Fibroblast of skin of abdomen (primary cell): ENCODE measurements at regions not wholly inside any gene's neighbourhood (a gene's known extent, or its start where the extent isn't known, plus 50 kb on each side); places are given as distances from the start of the nearest gene placed in this dataset.

Source experiments
- DNase-seq: peaks from one replicate; pipeline ENCODE4 v3.0.0-alpha.2; 2013

DNA sequence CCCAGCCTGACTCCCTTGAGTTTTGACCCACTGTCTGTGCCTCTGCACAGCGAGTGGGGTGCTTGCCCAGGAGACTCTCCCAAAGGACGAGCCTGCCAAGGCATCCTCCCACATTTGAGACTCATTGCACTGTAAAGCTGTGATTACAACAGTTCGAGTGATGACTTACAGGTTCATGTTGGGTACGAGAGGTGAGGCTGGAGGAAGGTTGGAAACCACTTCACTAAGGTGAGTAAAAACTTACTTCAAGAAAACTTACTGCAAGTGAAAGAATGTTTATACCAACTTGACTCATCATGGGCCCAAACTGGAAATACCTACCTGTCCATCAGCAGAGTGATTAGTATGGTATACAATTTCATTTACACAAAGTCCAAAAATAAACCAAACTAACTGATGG is 360.1 kb upstream of the CDH11 start:
- DNase-seq, result no peak

DNA sequence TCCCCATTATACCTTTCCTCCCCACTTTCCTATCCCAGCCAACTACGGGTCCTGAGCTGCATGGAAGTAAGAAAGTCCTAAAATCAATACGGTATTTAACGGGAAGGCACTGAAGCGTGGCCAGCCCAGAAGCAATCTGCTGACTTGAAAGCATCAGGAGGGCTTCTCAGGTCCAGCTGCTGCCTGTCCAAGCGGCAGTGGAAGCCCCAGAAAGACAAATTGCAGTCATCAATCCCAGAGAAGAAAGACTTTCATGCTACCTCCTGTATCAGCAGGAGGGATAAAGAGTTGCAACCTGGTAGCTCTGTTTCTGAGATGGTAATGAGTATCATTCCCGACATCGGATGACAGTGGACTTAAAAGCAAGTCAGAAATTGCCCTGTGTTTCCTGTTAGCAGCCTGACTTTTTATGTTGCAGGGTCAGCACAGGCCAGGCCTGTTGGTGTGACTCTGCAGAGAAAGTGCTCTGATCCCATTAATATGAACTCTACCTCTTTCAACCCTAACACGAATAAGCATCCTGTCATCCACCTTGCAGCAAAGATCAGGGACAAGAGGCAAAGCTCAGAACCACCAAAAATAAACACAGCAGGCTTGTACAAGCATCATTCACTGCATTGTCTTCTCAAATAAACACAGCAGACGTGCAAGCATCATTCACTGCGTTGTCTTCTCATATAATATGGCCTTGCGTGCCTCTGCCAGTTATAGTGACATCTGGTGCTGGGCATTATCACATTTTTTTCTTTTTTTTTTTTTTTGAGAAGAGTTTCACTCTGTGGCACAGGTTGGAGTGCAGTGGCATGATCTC is 358.6 kb upstream of the CDH11 start:
- no peak for DNase-seq

DNA sequence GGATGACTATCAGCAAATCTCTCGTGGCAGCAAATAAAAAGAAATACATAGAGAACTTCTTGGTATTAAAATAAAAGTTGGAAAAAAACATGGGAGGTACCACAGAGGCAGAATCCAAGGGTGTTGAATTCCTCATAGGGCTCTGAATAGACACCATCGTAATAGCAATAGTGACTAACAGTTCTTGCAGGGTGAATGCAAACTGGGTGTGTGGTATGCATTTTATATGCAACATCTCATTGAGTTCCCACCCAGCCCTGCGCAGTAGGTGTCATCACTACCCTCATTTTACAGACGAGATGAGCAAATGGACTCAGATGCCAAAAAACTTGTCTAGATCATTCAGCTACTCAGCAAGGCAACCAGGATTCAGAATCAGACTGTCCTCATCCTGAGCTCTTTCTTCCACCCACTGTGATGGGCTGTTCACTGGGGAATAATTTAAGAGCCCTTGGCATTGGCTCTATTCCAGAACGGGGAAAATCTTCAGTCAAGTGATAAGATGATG is 354.6 kb upstream of the CDH11 start:
- no peak for DNase-seq

DNA sequence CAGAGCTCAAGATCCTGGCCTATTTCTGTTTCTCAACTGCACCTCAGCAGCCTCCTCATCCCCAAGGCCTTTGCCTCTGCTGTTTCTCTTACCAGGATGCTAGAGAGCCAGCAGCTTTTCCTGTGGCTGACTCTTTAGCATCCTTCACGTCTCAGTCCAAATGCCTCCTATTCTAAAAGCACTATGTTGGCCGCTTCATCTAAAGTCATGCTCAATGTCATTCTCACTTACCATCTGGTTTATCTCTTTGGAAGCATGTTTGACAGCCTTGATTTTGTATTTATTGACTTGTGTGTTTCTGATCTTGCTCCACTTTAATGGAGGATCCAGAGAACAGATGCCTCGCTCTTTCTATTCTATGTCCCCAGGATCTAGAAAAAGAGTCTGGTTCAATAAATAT is 351.8 kb upstream of the CDH11 start:
- DNase-seq, result no peak

DNA sequence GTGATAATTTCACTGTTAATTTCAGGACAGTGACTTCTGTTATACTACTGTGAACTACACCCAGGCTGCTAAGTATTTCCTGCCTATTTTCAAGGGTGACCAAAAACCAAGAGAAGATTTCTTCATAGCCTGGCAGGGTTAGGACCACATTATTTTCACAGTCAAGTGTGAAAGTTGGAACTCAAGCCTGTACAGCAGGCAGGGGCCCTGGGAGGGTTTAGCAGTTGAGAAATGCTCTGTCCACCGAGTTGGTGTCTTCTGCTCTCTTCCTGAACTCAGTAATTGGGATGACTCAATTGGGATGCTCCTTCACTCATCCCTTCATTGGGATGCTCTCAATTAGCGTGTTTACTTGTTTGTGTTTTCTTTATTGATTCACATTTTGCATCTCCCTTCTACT is 347.3 kb upstream of the CDH11 start:
- DNase-seq, result no peak

DNA sequence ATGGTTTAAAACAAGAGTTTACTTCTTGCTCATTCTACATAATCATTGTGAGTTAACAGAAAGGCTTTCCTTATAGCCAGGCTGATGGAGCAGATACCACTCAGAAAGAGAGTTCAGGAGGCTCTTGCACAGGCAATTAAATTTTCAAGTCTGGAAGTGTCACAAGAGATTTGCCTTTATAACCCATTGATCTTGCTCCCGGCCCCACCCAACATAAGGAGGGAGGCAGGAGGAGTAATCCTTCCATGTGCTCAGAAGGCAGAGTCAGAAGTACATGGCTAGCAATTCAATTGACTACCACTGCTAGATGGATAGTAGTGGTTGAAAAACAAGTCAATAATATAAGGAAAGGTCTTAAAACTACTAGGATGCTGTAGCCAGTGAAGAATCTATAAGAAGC is 346.3 kb upstream of the CDH11 start:
- no peak for DNase-seq

DNA sequence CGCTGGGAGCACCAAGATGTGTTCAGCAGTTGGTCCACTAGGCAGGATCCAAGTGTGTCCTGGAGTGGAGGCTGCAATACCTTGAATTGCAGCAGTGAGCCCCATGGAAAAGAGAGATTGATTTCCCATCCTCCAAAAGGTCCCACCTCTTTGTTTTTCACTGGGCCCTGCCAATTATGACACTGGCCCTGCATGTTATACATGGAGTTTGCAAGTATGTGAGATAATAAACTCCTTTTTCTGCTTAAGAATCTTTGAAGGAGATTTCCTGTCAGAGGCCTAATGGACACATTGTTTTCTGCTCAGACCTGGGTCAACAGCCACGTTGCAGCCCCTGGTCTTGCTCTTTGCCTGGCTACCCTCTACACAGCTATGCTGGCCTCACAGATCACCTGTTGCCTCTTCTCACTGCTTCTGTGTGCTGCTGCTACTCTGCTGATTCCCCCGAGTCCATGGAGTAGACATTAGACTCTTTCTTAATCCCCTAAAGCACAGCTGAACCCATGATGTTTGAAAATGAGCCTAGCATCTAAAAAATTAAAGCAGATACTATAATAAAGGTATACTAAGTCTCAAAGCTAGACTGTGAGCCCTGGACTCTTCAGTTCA is 341.9 kb upstream of the CDH11 start:
- no peak for DNase-seq

DNA sequence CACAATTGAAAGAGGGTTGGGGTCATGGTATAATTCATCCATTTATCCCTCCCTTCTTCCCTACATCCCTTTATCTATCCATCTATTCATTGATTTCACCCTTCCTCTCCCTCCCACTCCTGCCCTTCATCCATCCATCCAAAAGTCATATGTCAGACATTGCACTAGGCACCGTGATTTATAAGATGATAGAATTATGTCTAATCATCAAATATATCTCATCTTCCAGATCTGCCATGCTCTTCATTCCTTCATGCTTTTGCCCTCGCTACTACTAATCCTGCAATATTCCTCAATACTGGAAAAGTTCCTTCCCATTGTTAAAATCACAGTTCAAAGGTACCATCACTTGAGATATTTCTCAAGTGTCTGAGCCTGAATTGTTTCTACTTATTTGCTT is 335.2 kb upstream of the CDH11 start:
- DNase-seq, result no peak

DNA sequence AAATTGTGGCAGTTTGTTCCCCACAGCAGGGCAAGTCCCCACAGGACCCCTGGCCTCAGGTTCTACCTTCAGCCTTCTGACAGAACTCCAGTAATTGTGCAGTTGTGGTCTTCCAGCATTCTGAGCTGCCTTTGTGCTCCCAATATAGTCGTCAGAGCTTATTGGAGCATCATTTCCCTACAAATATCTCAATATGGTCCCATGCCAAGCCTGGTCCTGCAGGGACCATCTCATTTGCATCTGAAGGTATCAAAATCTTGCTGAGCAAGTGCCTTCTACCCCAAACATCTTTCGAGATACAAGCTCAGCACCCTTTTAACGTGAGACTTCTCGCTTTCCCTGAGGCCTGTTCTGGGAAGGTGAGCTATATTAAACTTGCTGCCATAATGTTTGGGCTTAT is 333.9 kb upstream of the CDH11 start:
- DNase-seq, result no peak

DNA sequence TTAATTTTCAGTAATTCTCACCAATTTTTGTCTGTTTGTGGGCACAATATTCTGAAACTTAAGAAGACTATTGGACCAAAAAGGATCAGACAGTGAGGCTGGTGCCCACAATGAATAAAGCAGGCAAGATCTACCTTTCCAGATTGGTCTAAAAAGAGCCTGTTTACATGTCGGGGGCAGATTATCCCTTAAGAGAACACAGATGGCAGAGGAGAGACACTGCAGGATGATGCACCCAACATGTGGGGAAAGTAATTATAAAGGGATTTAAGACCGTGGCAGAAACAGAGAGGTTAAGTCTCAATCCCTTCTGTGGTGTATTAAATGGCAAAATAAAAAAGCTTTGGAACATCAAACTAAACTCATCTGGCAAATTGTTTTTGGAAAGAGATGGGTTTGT is 331.8 kb upstream of the CDH11 start:
- DNase-seq, result no peak

DNA sequence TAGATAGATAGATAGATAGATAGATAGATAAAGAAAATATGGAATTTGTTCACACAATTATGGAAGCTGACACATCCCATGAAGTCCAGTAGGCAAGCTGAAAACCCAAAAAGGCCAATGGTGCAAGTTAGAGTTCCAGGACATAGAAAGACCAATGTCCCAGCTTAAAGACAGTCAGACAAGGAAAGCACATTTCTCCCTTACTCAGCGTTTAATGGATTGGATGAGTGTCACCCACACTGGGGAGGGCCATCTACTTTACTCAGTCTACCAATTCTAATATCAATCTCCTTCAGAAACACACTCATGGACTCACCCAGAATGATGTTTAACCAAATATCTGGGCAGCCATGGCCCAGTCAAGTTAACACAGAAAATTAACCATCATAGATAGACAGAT is 327.7 kb upstream of the CDH11 start:
- DNase-seq, result no peak

DNA sequence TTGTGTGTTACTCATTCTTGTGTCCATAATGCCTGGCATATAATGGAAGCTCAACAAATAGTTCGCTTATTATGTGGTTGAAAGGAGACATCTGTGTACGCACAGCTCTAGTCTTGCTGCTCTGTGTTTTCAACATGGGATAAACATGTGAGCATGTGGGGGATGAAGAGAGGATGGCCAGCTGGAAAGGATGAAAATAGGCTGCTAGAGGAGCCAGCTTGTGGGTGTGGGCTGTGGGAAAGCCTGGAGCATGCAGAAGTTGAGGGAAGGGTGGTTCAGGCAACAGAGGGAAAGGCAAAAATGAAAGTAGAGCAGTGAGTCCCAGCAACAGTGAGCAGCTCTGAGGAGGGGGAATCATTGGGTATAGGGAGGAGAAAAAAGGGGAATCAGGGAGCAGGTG is 324.6 kb upstream of the CDH11 start:
- no peak for DNase-seq

DNA sequence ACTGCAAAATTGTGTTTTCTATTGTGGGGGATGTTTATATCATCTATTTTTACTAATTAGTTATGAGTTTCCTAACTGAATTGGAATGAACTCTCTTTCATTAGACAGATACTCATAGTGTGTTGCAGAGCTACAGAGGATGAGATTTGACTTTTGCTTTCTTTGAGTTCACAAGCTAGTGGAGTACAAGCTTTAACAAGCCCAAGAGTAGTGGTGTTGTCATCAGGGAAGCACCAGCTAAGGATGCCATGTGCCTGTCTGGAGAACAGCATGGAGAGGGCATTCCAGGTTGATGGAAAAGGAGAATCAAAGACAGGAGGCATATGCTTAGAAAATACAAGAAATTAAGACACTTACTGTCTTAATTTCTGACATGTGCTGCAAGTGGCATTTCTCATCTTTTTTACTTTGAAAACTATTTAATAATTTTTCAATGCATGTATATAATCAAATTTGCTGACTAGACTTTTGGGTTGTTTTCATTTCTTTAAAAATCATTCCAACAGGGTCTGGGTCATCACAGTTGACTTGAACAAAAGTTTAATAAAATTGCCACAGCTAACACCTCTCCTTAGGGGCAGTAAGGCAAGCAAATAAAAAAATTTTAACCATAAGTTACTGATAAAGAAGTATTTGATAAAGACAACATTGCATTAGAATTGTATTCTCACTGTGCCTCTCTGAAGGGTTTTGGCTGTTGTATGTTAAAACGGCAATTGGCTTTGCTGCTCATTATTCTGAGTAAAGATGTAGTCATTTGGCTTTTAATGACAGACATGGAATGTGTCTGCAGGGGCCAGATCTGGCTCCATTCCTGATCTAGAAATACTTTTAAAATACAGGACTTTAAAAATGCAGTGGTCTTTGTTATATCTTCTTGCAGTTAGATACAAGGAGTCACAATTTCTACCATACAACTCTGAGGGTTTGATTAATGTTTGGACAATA is 323.7 kb upstream of the CDH11 start:
- peak; percentile 64 for DNase-seq

DNA sequence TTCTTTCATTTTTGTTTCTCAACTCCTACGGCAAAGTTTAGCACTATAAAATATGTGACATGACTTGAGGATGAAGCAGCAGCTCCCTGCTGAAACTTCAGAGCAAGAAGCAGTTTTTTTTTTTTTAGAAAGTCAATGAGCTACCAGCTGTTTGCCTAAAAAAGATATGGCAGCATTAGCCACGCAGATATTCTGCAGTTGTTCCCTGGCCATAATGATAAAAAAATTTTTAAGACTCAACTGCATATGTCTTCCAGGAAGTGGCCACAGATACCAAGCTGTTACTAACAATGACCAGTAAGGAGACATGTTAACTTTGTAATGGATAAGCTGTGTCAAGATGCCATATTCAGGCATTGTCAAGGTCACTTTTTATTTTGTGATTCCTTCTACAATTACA is 319.6 kb upstream of the CDH11 start:
- DNase-seq, result no peak

DNA sequence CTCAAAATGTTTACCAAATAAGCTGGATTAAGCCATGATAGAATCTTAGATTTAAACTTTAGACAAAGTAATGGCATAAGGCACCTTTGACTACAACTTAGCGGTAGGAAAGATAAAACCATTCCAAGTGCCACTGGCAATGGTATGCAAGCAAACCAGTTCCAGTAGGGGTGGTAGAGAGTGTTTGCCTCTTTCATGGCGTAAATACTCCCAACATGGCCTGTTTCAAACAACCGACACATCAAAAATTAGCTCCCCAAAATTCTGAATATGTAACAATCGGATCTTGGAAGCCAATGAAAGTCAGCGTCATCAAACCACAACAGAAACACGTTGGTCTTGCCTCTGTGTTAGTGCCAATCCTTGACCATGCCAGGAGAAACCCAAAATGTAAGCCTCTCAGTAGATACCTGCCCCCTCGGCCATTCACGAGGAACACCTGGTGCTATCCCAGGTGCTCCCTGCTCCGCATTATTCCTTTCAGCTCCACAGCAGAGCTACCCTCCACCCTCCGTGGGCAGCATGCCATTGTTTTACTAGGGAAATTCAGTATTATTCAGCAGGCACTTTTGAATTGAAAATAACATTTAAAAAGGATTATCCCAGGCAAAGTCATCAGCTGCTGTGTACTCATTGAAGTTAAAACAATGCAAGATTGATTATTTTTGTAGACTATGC is 307.8 kb upstream of the CDH11 start:
- DNase-seq, result no peak

DNA sequence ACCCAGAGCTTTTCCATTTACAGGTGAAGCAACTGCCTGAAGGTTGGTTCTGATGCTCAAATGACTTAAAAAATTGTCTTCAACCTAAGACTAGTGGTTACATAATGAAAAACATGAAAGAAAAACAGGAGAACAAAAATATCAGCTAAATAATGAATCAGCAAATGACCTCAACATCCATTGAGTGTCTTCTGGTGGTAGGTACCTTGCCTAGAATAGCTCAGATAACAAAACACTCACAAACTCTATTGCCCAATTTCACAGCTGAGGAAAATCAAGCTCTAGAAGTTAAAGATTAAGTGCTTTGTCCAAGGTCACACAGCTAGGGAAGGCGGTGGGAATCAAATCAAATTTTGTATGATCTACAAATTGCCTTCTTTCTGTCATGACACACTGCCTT is 304.6 kb upstream of the CDH11 start:
- no peak for DNase-seq

DNA sequence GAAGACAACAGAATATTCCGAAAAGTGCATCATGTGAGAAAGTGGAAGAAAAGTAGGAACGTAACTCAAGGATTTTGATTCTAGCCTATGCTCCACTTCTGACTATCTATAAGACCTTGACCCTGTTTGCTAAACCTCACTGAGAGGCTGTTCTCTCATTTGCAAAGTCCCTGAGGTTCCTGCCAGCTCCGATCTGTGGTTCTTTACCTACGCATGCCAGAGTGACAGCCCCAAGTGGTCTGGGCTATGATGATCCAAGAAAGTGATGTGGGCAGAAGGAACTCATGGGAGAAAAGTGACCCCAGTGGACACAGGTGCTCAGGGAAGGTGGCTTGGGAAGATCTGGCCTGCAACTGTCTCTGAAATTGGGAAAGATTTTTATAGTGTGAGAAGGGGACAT is 301.1 kb upstream of the CDH11 start:
- no peak for DNase-seq

DNA sequence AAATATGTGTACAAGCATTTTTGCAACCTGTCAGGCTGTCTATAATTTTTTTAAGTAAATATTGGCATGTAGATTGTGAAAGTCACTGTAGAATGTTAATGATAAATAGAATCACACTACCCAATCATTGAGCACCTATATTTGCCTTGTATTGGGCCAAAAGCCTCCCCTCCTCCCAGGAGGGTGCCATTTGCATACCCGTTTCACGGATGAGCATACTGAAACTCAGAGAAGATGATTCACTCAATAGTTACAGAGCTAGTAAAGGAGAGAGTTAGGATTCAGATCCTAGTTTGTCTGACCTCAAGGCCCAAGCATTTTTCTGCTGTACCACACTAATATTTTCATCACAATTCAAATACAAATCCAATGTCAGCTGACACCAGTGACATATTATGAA is 299.7 kb upstream of the CDH11 start:
- no peak for DNase-seq

DNA sequence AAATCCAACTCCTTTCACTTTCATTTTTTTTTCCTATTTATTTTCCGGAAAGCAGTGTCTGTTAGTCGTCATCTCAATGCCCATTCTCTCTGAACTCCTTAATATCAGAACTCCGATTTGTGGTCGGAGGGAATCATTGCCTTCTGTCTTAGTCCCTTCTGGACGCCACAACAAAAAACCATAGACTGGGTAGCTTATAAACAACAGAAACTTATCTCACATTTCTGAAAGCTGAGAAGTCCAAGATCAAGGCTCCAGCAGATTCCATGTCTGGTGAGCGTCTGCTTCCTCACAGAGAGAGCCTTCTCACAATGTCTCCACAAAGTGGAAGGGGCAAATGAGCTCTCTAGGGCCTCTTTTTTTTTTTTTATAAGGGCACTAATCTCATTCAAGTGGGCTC is 296.6 kb upstream of the CDH11 start:
- peak; percentile 13 for DNase-seq

DNA sequence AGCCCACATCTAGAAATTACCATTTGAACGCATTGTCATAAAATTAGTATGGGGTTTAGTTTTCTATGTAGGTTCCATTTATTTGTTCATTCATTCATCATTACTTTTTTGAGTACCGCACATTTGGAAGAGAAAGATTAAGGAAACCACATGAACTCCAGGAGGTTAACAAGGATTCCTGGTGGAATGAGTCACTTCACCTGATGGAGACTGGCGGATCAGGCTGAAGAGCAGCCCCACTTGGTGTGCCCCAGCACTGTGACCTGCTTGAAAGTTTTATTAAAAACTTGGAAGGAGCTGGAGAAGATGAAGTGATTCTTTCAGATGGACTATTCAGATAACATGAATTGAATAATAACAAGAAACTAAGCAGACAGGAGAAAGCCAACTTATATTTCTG is 293.6 kb upstream of the CDH11 start:
- peak; percentile 69 for DNase-seq

DNA sequence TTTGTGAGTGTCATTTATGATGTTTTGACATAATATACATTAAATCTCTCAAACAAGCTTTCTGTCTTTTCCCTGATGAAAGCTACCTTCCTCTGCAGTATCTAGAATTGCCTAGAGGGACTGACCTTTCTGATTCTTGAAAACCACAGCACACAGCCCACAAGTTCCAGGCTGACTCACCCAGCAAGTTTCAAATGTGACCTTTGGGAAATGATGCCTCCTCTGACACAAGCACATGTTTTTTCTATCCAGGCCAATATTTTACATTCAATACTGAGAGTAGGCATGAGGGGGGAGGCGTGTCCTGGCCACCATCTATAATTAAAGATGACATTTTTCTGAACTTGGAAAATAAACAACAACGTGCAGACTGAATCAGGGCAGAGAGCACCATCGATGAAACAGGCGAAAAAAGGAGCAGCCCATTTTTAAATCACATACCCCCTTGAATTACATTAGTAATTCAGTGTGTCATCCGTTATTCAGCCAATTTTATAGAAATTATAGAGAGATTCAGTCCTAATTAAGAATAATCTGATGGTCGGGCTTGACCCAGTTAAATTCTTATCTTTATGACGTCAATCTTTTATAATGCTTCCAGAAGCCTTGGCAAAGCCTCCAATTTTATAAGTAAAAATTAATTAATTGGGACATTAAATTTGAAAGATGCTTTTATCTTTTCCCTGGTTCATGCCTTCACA is 292.6 kb upstream of the CDH11 start:
- peak; percentile 90 for DNase-seq

DNA sequence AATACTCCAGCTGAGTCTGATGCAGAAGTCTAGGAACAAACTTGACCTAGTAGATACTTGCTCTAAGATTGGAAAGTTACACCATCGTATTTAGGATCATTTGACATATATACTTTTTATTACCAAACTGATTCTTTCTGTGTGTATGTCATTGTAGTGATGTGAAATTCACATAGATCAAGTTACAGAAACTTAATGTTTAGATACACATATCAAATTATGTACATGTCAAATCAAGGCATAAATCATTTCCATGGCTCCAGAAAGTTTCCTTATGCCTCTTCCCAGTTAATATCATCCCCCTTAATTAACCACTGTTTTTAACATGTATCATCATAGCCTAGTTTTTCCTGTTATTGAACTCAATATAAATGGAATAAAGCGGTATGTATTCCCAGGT is 292.0 kb upstream of the CDH11 start:
- peak; percentile 41 for DNase-seq
